Smooth muscle cell (in vitro differentiated cells): ENCODE measurements at regions not wholly inside any gene's neighbourhood (a gene's known extent, or its start where the extent isn't known, plus 50 kb on each side); places are given as distances from the start of the nearest gene placed in this dataset.

Experiments used
- DNase-seq: peaks from one replicate; lab custom pipeline; 2025; ENCODE audit not compliant: unreplicated experiment; lab: John Stamatoyannopoulos, UW
- H2AFZ ChIP-seq: fragments of 200-600 bp; sonication (generic); 2 replicates; pipeline ENCODE4 v1.6.0; 2016; ENCODE audit warnings: antibody characterized with exemption, low read depth, mild to moderate bottlenecking
- H3F3A ChIP-seq: fragments of 200-600 bp; sonication (generic); 2 replicates; pipeline ENCODE4 v1.6.0; 2017; ENCODE audit warnings: antibody characterized with exemption, low read depth
- H3K27ac ChIP-seq: fragments of 200-600 bp; sonication (generic); 2 replicates; pipeline ENCODE4 v1.5.1; 2016; ENCODE audit warnings: low read depth, mild to moderate bottlenecking
- H3K27me3 ChIP-seq: fragments of 200-600 bp; sonication (generic); 2 replicates; pipeline ENCODE4 v1.6.1; 2016; ENCODE audit warnings: low read depth, mild to moderate bottlenecking
- H3K36me3 ChIP-seq: fragments of 200-600 bp; sonication (generic); 2 replicates; pipeline ENCODE4 v1.5.1; 2016; ENCODE audit warnings: low read depth
- H3K4me1 ChIP-seq: fragments of 200-600 bp; sonication (generic); 2 replicates; pipeline ENCODE4 v1.5.1; 2016; ENCODE audit warnings: low read depth
- H3K4me2 ChIP-seq: fragments of 200-600 bp; sonication (generic); 2 replicates; pipeline ENCODE4 v1.6.0; 2016; ENCODE audit warnings: mild to moderate bottlenecking
- H3K4me3 ChIP-seq: fragments of 200-600 bp; sonication (generic); 2 replicates; pipeline ENCODE4 v1.5.1; 2016; ENCODE audit warnings: mild to moderate bottlenecking
- H3K79me2 ChIP-seq: fragments of 200-600 bp; sonication (generic); 2 replicates; pipeline ENCODE4 v1.6.0; 2016; ENCODE audit warnings: low read depth, mild to moderate bottlenecking
- H3K9ac ChIP-seq: fragments of 200-600 bp; sonication (generic); 2 replicates; pipeline ENCODE4 v1.6.0; 2016; ENCODE audit warnings: low read depth
- H3K9me3 ChIP-seq: fragments of 200-600 bp; sonication (generic); replicated peaks from 2 replicates; pipeline ENCODE4 v1.5.1; 2016; ENCODE audit warnings: low read depth
- H4K20me1 ChIP-seq: fragments of 200-600 bp; sonication (generic); 2 replicates; pipeline ENCODE4 v1.6.0; 2016; ENCODE audit warnings: low read depth
- CTCF ChIP-seq: fragments of 200-600 bp; sonication (generic); IDR thresholded peaks from 2 replicates; pipeline ENCODE4 v1.5.1; 2017; ENCODE audit warnings: borderline replicate concordance, mild to moderate bottlenecking, antibody characterized with exemption; ENCODE audit not compliant: insufficient read depth, poor library complexity, severe bottlenecking
- whole genome bisulfite sequencing: methylation state at CpG from one replicate; pipeline ENCODE4 v1.1.7; 2016; ENCODE audit warnings: low lambda C conversion rate; 5-methylcytosine and 5-hydroxymethylcytosine counted together

- Histone ChIP-seq H3K27me3 (no peaks in the 10 kb centered on the region), H3K36me3 (peaks cover 4% of the 10 kb centered on the region), H3K9me3 (no peaks in the 10 kb centered on the region), H2AFZ (no peak overlapping the region), H3K79me2 (no peaks in the 10 kb centered on the region), H3K9ac (no peak overlapping the region), H3K4me3 (no peak overlapping the region), H3K4me1 (no peaks in the 10 kb centered on the region), H4K20me1 (no peaks in the 10 kb centered on the region), H3K27ac (peak overlapping the region; percentile 88), H3F3A (no peaks in the 10 kb centered on the region), H3K4me2 (peak overlapping the region; percentile 53)
- no peak for TF ChIP-seq CTCF
- DNase-seq, result no peak
- 26% methylated on average over 1 of the region's 1 CpG for WGBS
Measured at GRCh38 chr9:13388157-13388556, 108.7 kb upstream of the MPDZ start.

- no peak for TF ChIP-seq CTCF
- no peaks in the 10 kb centered on the region for H3K27me3 ChIP-seq
- H3K36me3 ChIP-seq, result peaks cover 4% of the 10 kb centered on the region
- H3K4me3 ChIP-seq, result no peak overlapping the region
- peak overlapping the region; percentile 88 for H3K27ac ChIP-seq
- 39% methylated on average over 3 of the region's 3 CpGs for WGBS
- H3K9me3 ChIP-seq, result no peaks in the 10 kb centered on the region
- H2AFZ ChIP-seq, result no peak overlapping the region
- H3K4me1 ChIP-seq, result no peaks in the 10 kb centered on the region
- no peaks in the 10 kb centered on the region for H4K20me1 ChIP-seq
- peak overlapping the region; percentile 53 for H3K4me2 ChIP-seq
- DNase-seq, result no peak
- H3K79me2 ChIP-seq, result no peaks in the 10 kb centered on the region
- H3F3A ChIP-seq, result no peaks in the 10 kb centered on the region
- H3K9ac ChIP-seq, result peak overlapping the region; percentile 10
Measured at GRCh38 chr9:13387734-13388067, 108.2 kb upstream of the MPDZ start.

- Histone ChIP-seq H2AFZ (no peak overlapping the region), H3K9me3 (no peaks in the 10 kb centered on the region), H3K4me2 (peak overlapping the region; percentile 53), H3F3A (no peaks in the 10 kb centered on the region), H4K20me1 (no peaks in the 10 kb centered on the region), H3K4me1 (no peaks in the 10 kb centered on the region), H3K27ac (peak overlapping the region; percentile 88), H3K4me3 (no peak overlapping the region), H3K36me3 (peaks cover 4% of the 10 kb centered on the region), H3K79me2 (no peaks in the 10 kb centered on the region), H3K27me3 (no peaks in the 10 kb centered on the region), H3K9ac (peak overlapping the region; percentile 10)
- no peak for DNase-seq
- 53% methylated on average over 4 of the region's 4 CpGs for WGBS
- no peak for TF ChIP-seq CTCF
Measured at GRCh38 chr9:13386935-13387733, 107.6 kb upstream of the MPDZ start.

- WGBS, result 96% methylated on average over 2 of the region's 2 CpGs
- no peak overlapping the region for H3K4me2 ChIP-seq
- no peaks in the 10 kb centered on the region for H3K9me3 ChIP-seq
- no peak overlapping the region for H2AFZ ChIP-seq
- no peaks in the 10 kb centered on the region for H3K4me1 ChIP-seq
- H3K27me3 ChIP-seq, result no peaks in the 10 kb centered on the region
- no peaks in the 10 kb centered on the region for H4K20me1 ChIP-seq
- H3F3A ChIP-seq, result no peaks in the 10 kb centered on the region
- H3K4me3 ChIP-seq, result no peak overlapping the region
- TF ChIP-seq CTCF, result no peak
- H3K79me2 ChIP-seq, result no peaks in the 10 kb centered on the region
- H3K27ac ChIP-seq, result peak overlapping the region; percentile 88
- H3K9ac ChIP-seq, result no peak overlapping the region
- peaks cover 4% of the 10 kb centered on the region for H3K36me3 ChIP-seq
- DNase-seq, result no peak
Measured at GRCh38 chr9:13386316-13386715, 106.8 kb upstream of the MPDZ start.
